ENCODE measurements at regions not wholly inside any gene's neighbourhood (a gene's known extent, or its start where the extent isn't known, plus 50 kb on each side); places are given as distances from the start of the nearest gene placed in this dataset.

DNA sequence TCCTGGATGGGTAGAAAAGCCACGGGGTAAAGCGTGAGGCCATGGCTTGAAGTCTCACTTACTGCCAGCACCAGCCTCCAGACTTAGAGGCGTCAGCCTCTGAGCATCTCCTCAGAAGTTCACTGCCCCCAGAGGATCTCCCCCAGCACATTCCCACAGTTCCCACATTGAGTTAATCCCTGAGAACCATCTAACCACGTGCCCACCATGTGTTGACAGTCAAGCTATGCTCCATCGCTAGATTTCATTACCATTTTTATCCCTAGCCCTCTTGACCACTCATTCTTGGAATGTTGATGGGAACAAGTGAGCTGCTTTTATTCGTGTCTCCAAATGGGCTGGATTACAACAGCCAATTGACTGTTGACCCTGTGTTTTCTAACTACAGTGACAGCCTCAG, 283.3 kb upstream of the IRX1 start:
- TF ChIP-seq, protein P1, sequence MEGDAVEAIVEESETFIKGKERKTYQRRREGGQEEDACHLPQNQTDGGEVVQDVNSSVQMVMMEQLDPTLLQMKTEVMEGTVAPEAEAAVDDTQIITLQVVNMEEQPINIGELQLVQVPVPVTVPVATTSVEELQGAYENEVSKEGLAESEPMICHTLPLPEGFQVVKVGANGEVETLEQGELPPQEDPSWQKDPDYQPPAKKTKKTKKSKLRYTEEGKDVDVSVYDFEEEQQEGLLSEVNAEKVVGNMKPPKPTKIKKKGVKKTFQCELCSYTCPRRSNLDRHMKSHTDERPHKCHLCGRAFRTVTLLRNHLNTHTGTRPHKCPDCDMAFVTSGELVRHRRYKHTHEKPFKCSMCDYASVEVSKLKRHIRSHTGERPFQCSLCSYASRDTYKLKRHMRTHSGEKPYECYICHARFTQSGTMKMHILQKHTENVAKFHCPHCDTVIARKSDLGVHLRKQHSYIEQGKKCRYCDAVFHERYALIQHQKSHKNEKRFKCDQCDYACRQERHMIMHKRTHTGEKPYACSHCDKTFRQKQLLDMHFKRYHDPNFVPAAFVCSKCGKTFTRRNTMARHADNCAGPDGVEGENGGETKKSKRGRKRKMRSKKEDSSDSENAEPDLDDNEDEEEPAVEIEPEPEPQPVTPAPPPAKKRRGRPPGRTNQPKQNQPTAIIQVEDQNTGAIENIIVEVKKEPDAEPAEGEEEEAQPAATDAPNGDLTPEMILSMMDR (IDR thresholded peaks at IDR 0.05): no peak

GRCh38 chr5:3311433-3311832, 284.2 kb upstream of the IRX1 start:
- TF ChIP-seq, protein P1 (IDR thresholded peaks at IDR 0.05): no peak

DNA sequence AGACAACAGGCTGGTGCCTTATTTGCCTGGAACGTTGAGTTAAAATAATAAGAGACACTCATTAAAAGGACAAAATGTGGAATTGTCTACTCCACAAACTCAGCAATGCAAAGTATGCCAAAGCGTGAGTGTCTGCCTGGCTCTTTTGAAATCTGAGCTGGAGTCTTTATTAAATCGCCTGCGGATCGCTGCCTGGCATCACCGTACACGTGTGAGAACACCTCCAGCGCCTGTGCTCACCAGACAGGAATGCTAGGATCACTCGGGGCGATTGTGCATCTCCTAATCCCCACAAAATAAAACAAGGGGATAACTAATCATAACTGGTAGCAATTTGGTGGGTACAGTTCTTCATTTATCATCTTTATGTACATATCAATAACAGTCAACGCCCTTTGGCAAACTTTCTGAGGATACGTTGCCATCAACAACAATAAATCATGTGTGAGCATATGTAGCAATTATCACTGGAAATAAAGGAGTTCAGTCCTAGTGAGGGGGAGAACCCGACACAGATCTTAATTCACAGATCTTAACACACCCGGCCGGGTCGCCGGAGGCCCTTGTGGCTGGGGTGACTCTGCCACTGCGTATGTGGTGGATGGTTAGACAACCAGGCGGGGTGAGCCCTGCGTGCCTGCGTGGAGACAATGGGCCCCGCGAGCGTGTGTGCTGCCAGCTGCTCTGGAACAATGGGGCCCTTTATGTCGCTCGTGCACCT, 284.9 kb upstream of the IRX1 start:
- TF ChIP-seq, protein P1 (IDR thresholded peaks at IDR 0.05): no peak

GRCh38 chr5:3309538-3309937, 286.1 kb upstream of the IRX1 start:
- TF ChIP-seq, protein P1 (IDR thresholded peaks at IDR 0.05): no peak

- TF ChIP-seq, protein P1 (IDR thresholded peaks at IDR 0.05): no peak
Measured at GRCh38 chr5:3307982-3308621, 287.5 kb upstream of the IRX1 start.

- TF ChIP-seq, protein P1 (IDR thresholded peaks at IDR 0.05): no peak
Measured at GRCh38 chr5:3305432-3305831, 290.2 kb upstream of the IRX1 start.

DNA sequence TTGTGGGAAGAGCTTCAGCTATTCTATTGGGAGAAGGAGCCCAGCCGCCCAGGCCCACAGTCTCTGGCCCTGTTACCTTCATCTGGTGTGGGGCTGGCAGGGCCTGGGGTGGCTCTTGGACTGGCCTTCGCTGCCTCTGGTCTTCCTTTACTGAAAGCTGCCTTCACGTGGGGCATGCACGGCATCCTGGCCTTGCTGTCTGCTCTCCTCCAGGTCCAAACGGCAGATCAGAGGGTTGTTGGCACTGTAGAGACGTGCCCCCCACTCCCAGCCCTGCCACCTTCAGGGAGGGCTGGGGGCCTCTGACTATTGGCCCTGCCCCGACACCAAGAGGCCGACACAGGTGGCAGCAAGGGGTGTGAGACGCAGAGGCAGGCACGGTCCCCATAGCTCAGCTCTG, 291.3 kb upstream of the IRX1 start:
- TF ChIP-seq, protein P1 (IDR thresholded peaks at IDR 0.05): no peak

Data from LNCAP (cell line).